SK-N-SH (cell line): ENCODE measurements at regions not wholly inside any gene's neighbourhood (a gene's known extent, or its start where the extent isn't known, plus 50 kb on each side); places are given as distances from the start of the nearest gene placed in this dataset.
A peak's percentile ranks its signal among the peaks of the same experiment; 100 is the strongest.

Experiments used
- CTCF ChIA-PET: fragments of 300-600, 350-600 bp; formaldehyde crosslinking; extraction: SDS; loops from one replicate; lab custom pipeline; 2021; lab: Yijun Ruan, JAX
- POLR2A ChIA-PET: fragments of 350-600 bp; sonication (Branson Sonifier 250); formaldehyde crosslinking; extraction: SDS; loops from one replicate; lab custom pipeline; 2020; ENCODE audit warnings: antibody characterized with exemption, inconsistent platforms; lab: Yijun Ruan, JAX
- DNase-seq: peaks from one replicate; pipeline ENCODE4 v3.0.0; 2012
- H2AFZ ChIP-seq: fragments of 200-600 bp; sonication (generic); 2 replicates; pipeline ENCODE4 v1.8.1; 2016; ENCODE audit warnings: antibody characterized with exemption, mild to moderate bottlenecking, low read depth
- H3F3A ChIP-seq: fragments of 200-600 bp; sonication (generic); replicated peaks from 2 replicates; pipeline ENCODE3; 2016; ENCODE audit warnings: antibody characterized with exemption, mild to moderate bottlenecking; ENCODE audit not compliant: insufficient read depth
- H3K27ac ChIP-seq, 2 experiments: fragments of 200-500 bp in 1 of 2; fragments of 200-600 bp in 1 of 2; sonication (Bioruptor generic) in 1 of 2; sonication (generic), shearing (Covaris generic) in 1 of 2; 2 replicates each; pipeline versions ENCODE4 v1.5.1 to v1.6.1; 2014 to 2016; ENCODE audit warnings: low read depth in 2 of 2, inconsistent platforms in 1 of 2, low read length in 1 of 2, mild to moderate bottlenecking in 1 of 2, mixed read lengths in 1 of 2
- H3K27me3 ChIP-seq: fragments of 200-600 bp; sonication (generic), shearing (Covaris generic); 2 replicates; pipeline ENCODE4 v1.6.1; 2016; ENCODE audit warnings: mixed run types; ENCODE audit not compliant: insufficient read depth
- H3K36me3 ChIP-seq, 2 experiments: fragments of 200-500 bp in 1 of 2; fragments of 200-600 bp in 1 of 2; sonication (Bioruptor generic) in 1 of 2; sonication (generic) in 1 of 2; replicated peaks in 1 of 2; 2 replicates each; pipeline versions ENCODE3 to v1.5.1; 2014 to 2016; ENCODE audit warnings: low read length in 1 of 2, mild to moderate bottlenecking in 1 of 2; ENCODE audit not compliant: insufficient read depth in 2 of 2, control insufficient read depth in 1 of 2
- H3K4me1 ChIP-seq, 2 experiments: fragments of 200-500 bp in 1 of 2; fragments of 200-600 bp in 1 of 2; sonication (Bioruptor generic) in 1 of 2; sonication (generic), shearing (Covaris generic) in 1 of 2; 2 replicates each; pipeline versions ENCODE4 v1.5.1 to v1.6.1; 2014 to 2016; ENCODE audit warnings: low read depth in 1 of 2, low read length in 1 of 2, mixed run types in 1 of 2; ENCODE audit not compliant: insufficient read depth in 2 of 2, control insufficient read depth in 1 of 2
- H3K4me2 ChIP-seq: fragments of 200-600 bp; sonication (generic), shearing (Covaris generic); 2 replicates; pipeline ENCODE4 v1.6.1; 2017; ENCODE audit warnings: mixed run types
- H3K4me3 ChIP-seq, 2 experiments: fragments of 200-500 bp in 1 of 2; fragments of 200-600 bp in 1 of 2; sonication (Bioruptor generic) in 1 of 2; sonication (generic), shearing (Covaris generic) in 1 of 2; 2 replicates each; pipeline versions ENCODE4 v1.5.1 to v1.8.1; 2014 to 2016; ENCODE audit warnings: low read depth in 2 of 2, inconsistent platforms in 1 of 2, low read length in 1 of 2, mild to moderate bottlenecking in 1 of 2, mixed read lengths in 1 of 2, moderate library complexity in 1 of 2
- H3K79me2 ChIP-seq: fragments of 200-600 bp; sonication (generic); 2 replicates; pipeline ENCODE4 v1.8.1; 2017; ENCODE audit warnings: mild to moderate bottlenecking; ENCODE audit not compliant: insufficient read depth
- H3K9ac ChIP-seq: fragments of 200-600 bp; sonication (generic); 2 replicates; pipeline ENCODE4 v1.6.1; 2017; ENCODE audit warnings: mixed run types
- H3K9me2 ChIP-seq: fragments of 200-600 bp; sonication (generic); 2 replicates; pipeline ENCODE4 v1.6.1; 2017; ENCODE audit warnings: mixed run types
- H3K9me3 ChIP-seq: fragments of 200-600 bp; sonication (generic); 2 replicates; pipeline ENCODE4 v1.6.1; 2017; ENCODE audit warnings: mixed run types, mild to moderate bottlenecking, moderate library complexity
- H4K20me1 ChIP-seq: fragments of 200-600 bp; sonication (generic); 2 replicates; pipeline ENCODE4 v1.6.1; 2017; ENCODE audit warnings: mild to moderate bottlenecking, mixed run types; ENCODE audit not compliant: insufficient read depth
- CHD2 ChIP-seq: fragments of 150-350 bp; IDR thresholded peaks from 2 replicates; pipeline ENCODE4 v1.6.1; 2018; ENCODE audit warnings: low read length; ENCODE audit not compliant: partially characterized antibody
- EZH2phosphoT487 ChIP-seq: fragments of 200-600 bp; sonication (generic); IDR thresholded peaks from 2 replicates; pipeline ENCODE4 v1.6.1; 2017; ENCODE audit warnings: low read depth, mixed run types, mild to moderate bottlenecking, antibody characterized with exemption, moderate library complexity, borderline replicate concordance
- FOXM1 ChIP-seq: IDR thresholded peaks from 2 replicates; pipeline ENCODE4 v1.4.0; 2012; ENCODE audit warnings: low read depth, mild to moderate bottlenecking
- GABPA ChIP-seq: IDR thresholded peaks from 2 replicates; pipeline ENCODE4 v1.4.0; 2012; ENCODE audit warnings: low read depth, mild to moderate bottlenecking
- GATA2 ChIP-seq: sonication (generic); formaldehyde crosslinking; IDR thresholded peaks from 2 replicates; pipeline ENCODE4 v1.5.0; 2020; ENCODE audit warnings: mild to moderate bottlenecking, missing genetic modification reagents
- JUND ChIP-seq: IDR thresholded peaks from 2 replicates; pipeline ENCODE4 v1.4.0; 2012
- MEF2A ChIP-seq: IDR thresholded peaks from 2 replicates; pipeline ENCODE4 v1.4.0; 2012; ENCODE audit warnings: low read depth, borderline replicate concordance
- NFIC ChIP-seq: IDR thresholded peaks from 2 replicates; pipeline ENCODE4 v1.4.0; 2012; ENCODE audit warnings: borderline replicate concordance
- NRF1 ChIP-seq: IDR thresholded peaks from 2 replicates; pipeline ENCODE4 v1.6.1; 2012; ENCODE audit warnings: low read depth, mild to moderate bottlenecking, low read length
- POLR2AphosphoS5 ChIP-seq: IDR thresholded peaks from 2 replicates; pipeline ENCODE4 v1.6.1; 2012; ENCODE audit warnings: low read depth, low read length
- RAD21 ChIP-seq: IDR thresholded peaks from 2 replicates; pipeline ENCODE4 v1.6.1; 2012; ENCODE audit warnings: mild to moderate bottlenecking, low read length
- RCOR1 ChIP-seq: fragments of 150-350 bp; IDR thresholded peaks from 2 replicates; pipeline ENCODE4 v1.6.1; 2017; ENCODE audit warnings: antibody characterized with exemption, low read length
- RXRA ChIP-seq: IDR thresholded peaks from 2 replicates; pipeline ENCODE4 v1.4.0; 2012; ENCODE audit warnings: low read depth, mild to moderate bottlenecking, borderline replicate concordance
- SIN3A ChIP-seq: IDR thresholded peaks from 2 replicates; pipeline ENCODE4 v1.6.1; 2012; ENCODE audit warnings: low read depth, mild to moderate bottlenecking, low read length, moderate library complexity, borderline replicate concordance
- SMC3 ChIP-seq: IDR thresholded peaks from 2 replicates; pipeline ENCODE4 v1.6.1; 2012; ENCODE audit warnings: low read depth, low read length, improper control_type of control experiment
- TEAD4 ChIP-seq: IDR thresholded peaks from 2 replicates; pipeline ENCODE4 v1.4.0; 2012; ENCODE audit warnings: mild to moderate bottlenecking, borderline replicate concordance; ENCODE audit not compliant: insufficient read depth
- USF2 ChIP-seq: fragments of 150-350 bp; IDR thresholded peaks from 2 replicates; pipeline ENCODE4 v1.6.1; 2017; ENCODE audit warnings: antibody characterized with exemption, low read length, low read depth, borderline replicate concordance
- WGBS: methylation state at CpG from one replicate; pipeline ENCODE4 v1.1.6; 2017; ENCODE audit warnings: low lambda C conversion rate; 5-methylcytosine and 5-hydroxymethylcytosine counted together
- TF ChIP-seq, protein P1 (sequence below): fragments of 150-350 bp; IDR thresholded peaks from 2 replicates; pipeline ENCODE4 v1.6.1; 2016; ENCODE audit warnings: mild to moderate bottlenecking, low read depth, low read length
- TF ChIP-seq, protein P2 (sequence below): IDR thresholded peaks from 2 replicates; pipeline ENCODE4 v1.6.1; 2012; ENCODE audit warnings: mild to moderate bottlenecking, low read depth, low read length, moderate library complexity
- TF ChIP-seq, protein P3 (sequence below): IDR thresholded peaks from 2 replicates; pipeline ENCODE4 v1.4.0; 2012; ENCODE audit warnings: low read depth, borderline replicate concordance

GRCh38 chr10:33921970-33922605 lies 587.6 kb upstream of the NRP1 start:
- H3K36me3 ChIP-seq = no peaks in the 10 kb centered on the region
- peak; percentile 37; the same call in 1 of the 2 replicates for TF ChIP-seq GATA2 (CRISPR knock-in tag)
- TF ChIP-seq NFIC = no peak
- H3K4me1 ChIP-seq = no peaks in the 10 kb centered on the region; a peak in 1 of 4 replicates
- no peaks in the 10 kb centered on the region for H3K79me2 ChIP-seq
- H3K4me3 ChIP-seq = no peak overlapping the region
- H3K9ac ChIP-seq = no peak overlapping the region
- no peaks in the 10 kb centered on the region for H4K20me1 ChIP-seq
- no peaks in the 10 kb centered on the region for H3K9me3 ChIP-seq
- no peak for DNase-seq
- no peaks in the 10 kb centered on the region for H3K27me3 ChIP-seq
- WGBS = 69% methylated on average over 5 of the region's 5 CpGs
- ChIA-PET POLR2A (no interaction called here), CTCF (no interaction called here)
- H2AFZ ChIP-seq = no peak overlapping the region
- no peaks in the 10 kb centered on the region for H3F3A ChIP-seq
- H3K4me2 ChIP-seq = no peak overlapping the region
- no peak overlapping the region for H3K27ac ChIP-seq
- H3K9me2 ChIP-seq = no peaks in the 10 kb centered on the region

DNA sequence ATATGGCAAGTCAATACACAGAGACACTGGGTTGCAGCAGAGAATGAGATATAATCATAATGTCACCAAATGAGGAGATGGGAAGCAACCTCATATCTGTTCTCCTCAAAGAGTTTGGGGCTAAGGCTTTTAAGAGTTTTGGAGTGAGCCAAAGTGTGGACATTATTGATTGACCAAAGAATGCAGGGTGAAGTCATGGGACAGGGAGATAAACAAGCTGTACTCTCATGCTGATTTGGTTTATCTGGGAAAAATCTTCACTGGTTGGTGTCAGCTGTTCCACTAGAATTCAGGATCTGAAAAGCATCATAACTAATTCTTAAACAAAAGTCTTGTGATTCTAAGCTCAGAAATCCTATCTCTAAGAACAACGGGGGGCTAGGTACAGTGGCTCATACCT lies 585.9 kb upstream of the NRP1 start:
- 50% methylated on average over 1 of the region's 1 CpG for WGBS
- Histone ChIP-seq H3K27ac (no peak overlapping the region), H3K9me3 (no peaks in the 10 kb centered on the region), H3K79me2 (no peaks in the 10 kb centered on the region), H2AFZ (no peak overlapping the region), H3K36me3 (no peaks in the 10 kb centered on the region), H4K20me1 (no peaks in the 10 kb centered on the region), H3K9ac (no peak overlapping the region), H3F3A (no peaks in the 10 kb centered on the region), H3K27me3 (no peaks in the 10 kb centered on the region), H3K9me2 (no peaks in the 10 kb centered on the region), H3K4me1 (no peaks in the 10 kb centered on the region; a peak in 1 of 4 replicates), H3K4me3 (no peak overlapping the region), H3K4me2 (no peak overlapping the region)
- POLR2A ChIA-PET = no interaction called here
- no peak for DNase-seq
- TF ChIP-seq RXRA (no peak), MEF2A (no peak), POLR2AphosphoS5 (no peak), SIN3A (no peak), RCOR1 (no peak), JUND (no peak), SMC3 (no peak), GABPA (no peak), FOXM1 (no peak), USF2 (no peak), TEAD4 (no peak), NRF1 (no peak), RAD21 (no peak), EZH2phosphoT487 (no peak), NFIC (no peak), CHD2 (no peak)
- TF ChIP-seq, protein P1, sequence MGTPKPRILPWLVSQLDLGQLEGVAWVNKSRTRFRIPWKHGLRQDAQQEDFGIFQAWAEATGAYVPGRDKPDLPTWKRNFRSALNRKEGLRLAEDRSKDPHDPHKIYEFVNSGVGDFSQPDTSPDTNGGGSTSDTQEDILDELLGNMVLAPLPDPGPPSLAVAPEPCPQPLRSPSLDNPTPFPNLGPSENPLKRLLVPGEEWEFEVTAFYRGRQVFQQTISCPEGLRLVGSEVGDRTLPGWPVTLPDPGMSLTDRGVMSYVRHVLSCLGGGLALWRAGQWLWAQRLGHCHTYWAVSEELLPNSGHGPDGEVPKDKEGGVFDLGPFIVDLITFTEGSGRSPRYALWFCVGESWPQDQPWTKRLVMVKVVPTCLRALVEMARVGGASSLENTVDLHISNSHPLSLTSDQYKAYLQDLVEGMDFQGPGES = no peak
- TF ChIP-seq, protein P2, sequence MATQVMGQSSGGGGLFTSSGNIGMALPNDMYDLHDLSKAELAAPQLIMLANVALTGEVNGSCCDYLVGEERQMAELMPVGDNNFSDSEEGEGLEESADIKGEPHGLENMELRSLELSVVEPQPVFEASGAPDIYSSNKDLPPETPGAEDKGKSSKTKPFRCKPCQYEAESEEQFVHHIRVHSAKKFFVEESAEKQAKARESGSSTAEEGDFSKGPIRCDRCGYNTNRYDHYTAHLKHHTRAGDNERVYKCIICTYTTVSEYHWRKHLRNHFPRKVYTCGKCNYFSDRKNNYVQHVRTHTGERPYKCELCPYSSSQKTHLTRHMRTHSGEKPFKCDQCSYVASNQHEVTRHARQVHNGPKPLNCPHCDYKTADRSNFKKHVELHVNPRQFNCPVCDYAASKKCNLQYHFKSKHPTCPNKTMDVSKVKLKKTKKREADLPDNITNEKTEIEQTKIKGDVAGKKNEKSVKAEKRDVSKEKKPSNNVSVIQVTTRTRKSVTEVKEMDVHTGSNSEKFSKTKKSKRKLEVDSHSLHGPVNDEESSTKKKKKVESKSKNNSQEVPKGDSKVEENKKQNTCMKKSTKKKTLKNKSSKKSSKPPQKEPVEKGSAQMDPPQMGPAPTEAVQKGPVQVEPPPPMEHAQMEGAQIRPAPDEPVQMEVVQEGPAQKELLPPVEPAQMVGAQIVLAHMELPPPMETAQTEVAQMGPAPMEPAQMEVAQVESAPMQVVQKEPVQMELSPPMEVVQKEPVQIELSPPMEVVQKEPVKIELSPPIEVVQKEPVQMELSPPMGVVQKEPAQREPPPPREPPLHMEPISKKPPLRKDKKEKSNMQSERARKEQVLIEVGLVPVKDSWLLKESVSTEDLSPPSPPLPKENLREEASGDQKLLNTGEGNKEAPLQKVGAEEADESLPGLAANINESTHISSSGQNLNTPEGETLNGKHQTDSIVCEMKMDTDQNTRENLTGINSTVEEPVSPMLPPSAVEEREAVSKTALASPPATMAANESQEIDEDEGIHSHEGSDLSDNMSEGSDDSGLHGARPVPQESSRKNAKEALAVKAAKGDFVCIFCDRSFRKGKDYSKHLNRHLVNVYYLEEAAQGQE = no peak
- TF ChIP-seq, protein P3, sequence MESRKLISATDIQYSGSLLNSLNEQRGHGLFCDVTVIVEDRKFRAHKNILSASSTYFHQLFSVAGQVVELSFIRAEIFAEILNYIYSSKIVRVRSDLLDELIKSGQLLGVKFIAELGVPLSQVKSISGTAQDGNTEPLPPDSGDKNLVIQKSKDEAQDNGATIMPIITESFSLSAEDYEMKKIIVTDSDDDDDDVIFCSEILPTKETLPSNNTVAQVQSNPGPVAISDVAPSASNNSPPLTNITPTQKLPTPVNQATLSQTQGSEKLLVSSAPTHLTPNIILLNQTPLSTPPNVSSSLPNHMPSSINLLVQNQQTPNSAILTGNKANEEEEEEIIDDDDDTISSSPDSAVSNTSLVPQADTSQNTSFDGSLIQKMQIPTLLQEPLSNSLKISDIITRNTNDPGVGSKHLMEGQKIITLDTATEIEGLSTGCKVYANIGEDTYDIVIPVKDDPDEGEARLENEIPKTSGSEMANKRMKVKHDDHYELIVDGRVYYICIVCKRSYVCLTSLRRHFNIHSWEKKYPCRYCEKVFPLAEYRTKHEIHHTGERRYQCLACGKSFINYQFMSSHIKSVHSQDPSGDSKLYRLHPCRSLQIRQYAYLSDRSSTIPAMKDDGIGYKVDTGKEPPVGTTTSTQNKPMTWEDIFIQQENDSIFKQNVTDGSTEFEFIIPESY = no peak
- CTCF ChIA-PET = interaction anchor here (1.2 kb wide), 1 partner anchor 21 kb away, joined by 4 read pairs; no protein-coding TSS in a partner anchor
